H1 (cell line): ENCODE measurements at regions not wholly inside any gene's neighbourhood (a gene's known extent, or its start where the extent isn't known, plus 50 kb on each side); places are given as distances from the start of the nearest gene placed in this dataset.

Experiments
- CTCF ChIA-PET: fragments of 300-600 bp; sonication (Branson Sonifier 250); formaldehyde crosslinking; loops from one replicate; lab custom pipeline; 2021; ENCODE audit not compliant: partially characterized antibody; lab: Charles Lee
- POLR2A ChIA-PET: fragments of 300-600 bp; sonication (Branson Sonifier 250); formaldehyde crosslinking; loops from one replicate; lab custom pipeline; 2021; ENCODE audit warnings: inconsistent platforms; ENCODE audit not compliant: partially characterized antibody; lab: Charles Lee
- DNase-seq, 2 experiments: peaks; one replicate each; pipeline versions ENCODE4 v3.0.0 to v3.0.0-alpha.2; 2010 to 2022; ENCODE audit warnings: low spot score in 2 of 2, low read depth in 1 of 2, mixed read lengths in 1 of 2
- FAIRE-seq: peaks from 2 replicates; lab custom pipeline; 2011; peaks lifted over from hg19 to GRCh38; lab: Jason Lieb, UNC
- H2AFZ ChIP-seq: 2 replicates; pipeline ENCODE4 v1.8.1; 2012; ENCODE audit warnings: low read length, inconsistent platforms
- H2AK5ac ChIP-seq: 2 replicates; pipeline ENCODE4 v1.6.1; 2013; ENCODE audit warnings: low read depth, low read length
- H2BK120ac ChIP-seq: replicated peaks from 2 replicates; pipeline ENCODE3; 2013; ENCODE audit warnings: low read depth, low read length, inconsistent platforms
- H2BK12ac ChIP-seq: 2 replicates; pipeline ENCODE4 v1.6.1; 2013; ENCODE audit warnings: low read depth, low read length
- H2BK15ac ChIP-seq: 2 replicates; pipeline ENCODE4 v1.6.1; 2013; ENCODE audit warnings: low read length
- H2BK20ac ChIP-seq: 2 replicates; pipeline ENCODE4 v1.6.1; 2013; ENCODE audit warnings: low read length
- H2BK5ac ChIP-seq: 2 replicates; pipeline ENCODE4 v1.6.1; 2013; ENCODE audit warnings: low read depth, low read length
- H3K14ac ChIP-seq: 2 replicates; pipeline ENCODE4 v1.6.1; 2013; ENCODE audit warnings: inconsistent platforms; ENCODE audit not compliant: insufficient read length
- H3K18ac ChIP-seq: 2 replicates; pipeline ENCODE4 v1.6.1; 2013; ENCODE audit warnings: low read length; ENCODE audit errors: extremely low read depth
- H3K23ac ChIP-seq: 2 replicates; pipeline ENCODE4 v1.6.1; 2013; ENCODE audit warnings: inconsistent platforms; ENCODE audit not compliant: insufficient read length
- H3K23me2 ChIP-seq: 2 replicates; pipeline ENCODE4 v1.6.1; 2013; ENCODE audit warnings: low read depth, low read length
- H3K27ac ChIP-seq: 2 replicates; pipeline ENCODE4 v1.6.1; 2011; ENCODE audit warnings: low read depth, low read length, inconsistent platforms
- H3K27me3 ChIP-seq, 4 experiments: replicated peaks in 1 of 4; 1 replicate in 1 of 4; 2 replicates in 3 of 4; pipeline versions ENCODE4 v1.6.1 to v1.8.1; 2011 to 2013; ENCODE audit warnings: low read length in 3 of 4, mild to moderate bottlenecking in 3 of 4, inconsistent platforms in 2 of 4, mixed read lengths in 2 of 4, moderate library complexity in 1 of 4; ENCODE audit not compliant: control insufficient read depth in 3 of 4, insufficient read depth in 3 of 4; ENCODE audit errors: extremely low read depth in 1 of 4
- H3K36me3 ChIP-seq, 4 experiments: 2 replicates each; pipeline versions ENCODE4 v1.6.1 to v1.8.1; 2011 to 2013; ENCODE audit warnings: mild to moderate bottlenecking in 4 of 4, low read length in 3 of 4, moderate library complexity in 2 of 4, control low read depth in 1 of 4, inconsistent platforms in 1 of 4; ENCODE audit not compliant: insufficient read depth in 4 of 4, control insufficient read depth in 2 of 4
- H3K4ac ChIP-seq: replicated peaks from 2 replicates; pipeline ENCODE3; 2013; ENCODE audit warnings: low read length, low read depth, mixed read lengths, inconsistent platforms; ENCODE audit not compliant: insufficient read length
- H3K4me1 ChIP-seq, 4 experiments: replicated peaks in 1 of 4; 1 replicate in 1 of 4; 2 replicates in 3 of 4; pipeline versions ENCODE4 v1.6.1 to v1.8.1; 2011 to 2013; ENCODE audit warnings: low read length in 3 of 4, inconsistent platforms in 2 of 4, mixed read lengths in 1 of 4; ENCODE audit not compliant: insufficient read depth in 4 of 4, control insufficient read depth in 3 of 4
- H3K4me2 ChIP-seq, 2 experiments: 2 replicates each; pipeline versions ENCODE4 v1.6.1 to v1.8.1; 2011 to 2013; ENCODE audit warnings: low read depth in 2 of 2, low read length in 2 of 2, control low read depth in 1 of 2, inconsistent platforms in 1 of 2, mild to moderate bottlenecking in 1 of 2; ENCODE audit not compliant: insufficient read depth in 1 of 2
- H3K4me3 ChIP-seq, 4 experiments: fragments of 200-600, 300-600 bp in 1 of 4; sonication (generic), shearing (Covaris generic), sonication (Bioruptor Twin) in 1 of 4; 2 replicates each; pipeline versions ENCODE4 v1.5.1 to v1.8.1; 2011 to 2016; ENCODE audit warnings: low read length in 4 of 4, low read depth in 3 of 4, control low read depth in 2 of 4, inconsistent platforms in 2 of 4, mild to moderate bottlenecking in 2 of 4, mixed read lengths in 1 of 4, moderate library complexity in 1 of 4; ENCODE audit not compliant: insufficient read depth in 2 of 4; ENCODE audit errors: extremely low read depth in 1 of 4
- H3K56ac ChIP-seq: replicated peaks from 2 replicates; pipeline ENCODE3; 2013; ENCODE audit warnings: low read depth, mild to moderate bottlenecking, mixed read lengths, low read length, inconsistent platforms; ENCODE audit not compliant: insufficient read length
- H3K79me1 ChIP-seq: 2 replicates; pipeline ENCODE4 v1.6.1; 2013; ENCODE audit warnings: low read depth, low read length, control low read depth
- H3K79me2 ChIP-seq, 2 experiments: 2 replicates each; pipeline versions ENCODE4 v1.6.1 to v1.8.1; 2012 to 2013; ENCODE audit warnings: low read length in 2 of 2, mild to moderate bottlenecking in 2 of 2, inconsistent platforms in 1 of 2; ENCODE audit not compliant: insufficient read depth in 2 of 2, control insufficient read depth in 1 of 2
- H3K9ac ChIP-seq, 4 experiments: replicated peaks in 1 of 4; 1 replicate in 1 of 4; 2 replicates in 3 of 4; pipeline versions ENCODE4 v1.6.1 to v1.8.1; 2011 to 2013; ENCODE audit warnings: low read depth in 3 of 4, low read length in 3 of 4, control low read depth in 2 of 4, mild to moderate bottlenecking in 2 of 4, moderate library complexity in 2 of 4, inconsistent platforms in 1 of 4; ENCODE audit errors: extremely low read depth in 1 of 4
- H3K9me3 ChIP-seq, 2 experiments: 2 replicates each; pipeline versions ENCODE4 v1.6.1 to v1.8.1; 2012 to 2013; ENCODE audit warnings: mild to moderate bottlenecking in 2 of 2, moderate library complexity in 2 of 2, control low read depth in 1 of 2, inconsistent platforms in 1 of 2, low read depth in 1 of 2, low read length in 1 of 2, mixed read lengths in 1 of 2; ENCODE audit not compliant: insufficient read depth in 2 of 2
- H4K20me1 ChIP-seq, 2 experiments: replicated peaks in 1 of 2; 2 replicates each; pipeline versions ENCODE3 to v1.8.1; 2011 to 2013; ENCODE audit warnings: inconsistent platforms in 2 of 2, low read length in 2 of 2, mild to moderate bottlenecking in 1 of 2; ENCODE audit not compliant: insufficient read depth in 2 of 2, control insufficient read depth in 1 of 2
- H4K5ac ChIP-seq: 2 replicates; pipeline ENCODE4 v1.6.1; 2013; ENCODE audit warnings: low read length, low read depth, mixed read lengths, inconsistent platforms; ENCODE audit not compliant: insufficient read length
- H4K8ac ChIP-seq: 2 replicates; pipeline ENCODE4 v1.8.0; 2013; ENCODE audit warnings: mild to moderate bottlenecking, moderate library complexity, low read length, inconsistent platforms; ENCODE audit not compliant: insufficient read depth; ENCODE audit errors: extremely low read depth
- H4K91ac ChIP-seq: replicated peaks from 2 replicates; pipeline ENCODE3; 2013; ENCODE audit warnings: low read length, mixed read lengths, inconsistent platforms; ENCODE audit not compliant: insufficient read length
- ATF2 ChIP-seq: IDR thresholded peaks from 2 replicates; pipeline ENCODE4 v1.6.1; 2012; ENCODE audit warnings: low read length, inconsistent platforms
- CBX5 ChIP-seq: fragments of 300-800, 300-1000 bp; sonication (generic); IDR thresholded peaks from 2 replicates; pipeline ENCODE4 v1.7.1; 2016; ENCODE audit warnings: antibody characterized with exemption, low read length, low read depth
- CEBPB ChIP-seq: IDR thresholded peaks from 2 replicates; pipeline ENCODE4 v1.6.1; 2012; ENCODE audit warnings: low read depth, low read length
- CREB1 ChIP-seq: IDR thresholded peaks from 2 replicates; pipeline ENCODE4 v1.6.1; 2012; ENCODE audit warnings: inconsistent platforms
- CTCF ChIP-seq, 3 experiments: IDR thresholded peaks; 1 replicate in 2 of 3; 2 replicates in 1 of 3; pipeline versions ENCODE4 v1.5.1 to v1.6.1; 2011; ENCODE audit warnings: low read length in 3 of 3, mild to moderate bottlenecking in 3 of 3, inconsistent platforms in 2 of 3, low read depth in 1 of 3, moderate library complexity in 1 of 3; ENCODE audit not compliant: insufficient read depth in 1 of 3; ENCODE audit errors: control extremely low read depth in 1 of 3
- RBBP5 ChIP-seq: IDR thresholded peaks from 2 replicates; pipeline ENCODE4 v1.7.1; 2012; ENCODE audit warnings: low read depth, mild to moderate bottlenecking, inconsistent platforms, low read length, moderate library complexity, borderline replicate concordance
- SIN3A ChIP-seq, 2 experiments: IDR thresholded peaks in 1 of 2; conservative IDR thresholded peaks in 1 of 2; 2 replicates each; pipeline ENCODE4 v1.6.1; 2011 to 2012; ENCODE audit warnings: low read length in 2 of 2, improper control_type of control experiment in 1 of 2, low read depth in 1 of 2, mild to moderate bottlenecking in 1 of 2
- SP1 ChIP-seq: IDR thresholded peaks from 2 replicates; pipeline ENCODE4 v1.6.1; 2011; ENCODE audit warnings: low read depth, low read length
- SUZ12 ChIP-seq: fragments of 200-600 bp; sonication (generic); IDR thresholded peaks from 2 replicates; pipeline ENCODE4 v1.6.1; 2012; ENCODE audit warnings: mild to moderate bottlenecking, inconsistent platforms, low read length, moderate library complexity, mixed read lengths
- TCF12 ChIP-seq: IDR thresholded peaks from 2 replicates; pipeline ENCODE4 v1.6.1; 2011; ENCODE audit warnings: low read depth, mild to moderate bottlenecking, low read length
- WGBS, 2 experiments: shearing (Covaris generic) in 1 of 2; methylation state at CpG; one replicate each; pipeline versions ENCODE4 v1.1.6 to v1.1.7; 2013 to 2015; ENCODE audit warnings: low lambda C conversion rate in 2 of 2, mixed read lengths in 2 of 2, inconsistent platforms in 1 of 2, low coverage in 1 of 2, missing lambda C conversion rate in 1 of 2; ENCODE audit not compliant: insufficient replicate concordance in 2 of 2, insufficient coverage in 1 of 2, insufficient read length in 1 of 2; ENCODE audit errors: extremely low coverage in 1 of 2, missing lambda C conversion rate in 1 of 2; 5-methylcytosine and 5-hydroxymethylcytosine counted together

GRCh38 chr12:77402716-77403115 is 337.3 kb upstream of the E2F7 start:
- H3K27ac ChIP-seq: no peak overlapping the region
- no peaks in the 10 kb centered on the region for H3K27me3 ChIP-seq
- H3K56ac ChIP-seq: no peak overlapping the region
- no peak overlapping the region for H3K18ac ChIP-seq
- H3K4me3 ChIP-seq: no peak overlapping the region
- H4K20me1 ChIP-seq: no peaks in the 10 kb centered on the region
- H2BK5ac ChIP-seq: no peak overlapping the region
- no peak overlapping the region for H4K8ac ChIP-seq
- no peak overlapping the region for H3K4ac ChIP-seq
- H3K4me2 ChIP-seq: no peak overlapping the region
- 97% methylated on average over 1 of the region's 1 CpG; no CpG with 5 or more reads in 1 of the 2 experiments for WGBS, 2 experiments
- FAIRE-seq (no peak), DNase-seq (no peak)
- H4K5ac ChIP-seq: no peak overlapping the region
- no peak overlapping the region for H2BK20ac ChIP-seq
- no peak overlapping the region for H2BK120ac ChIP-seq
- H3K14ac ChIP-seq: no peak overlapping the region
- ChIA-PET POLR2A (no interaction called here), CTCF (interaction anchor here (0.8 kb wide), 1 partner anchor 200 kb away, joined by 3 read pairs; no protein-coding TSS in a partner anchor)
- H3K79me2 ChIP-seq: no peaks in the 10 kb centered on the region
- no peak overlapping the region for H4K91ac ChIP-seq
- no peaks in the 10 kb centered on the region for H3K4me1 ChIP-seq
- no peak overlapping the region for H2BK12ac ChIP-seq
- H3K36me3 ChIP-seq: no peaks in the 10 kb centered on the region
- H3K23me2 ChIP-seq: no peaks in the 10 kb centered on the region
- H2AK5ac ChIP-seq: no peak overlapping the region
- no peaks in the 10 kb centered on the region for H3K9me3 ChIP-seq
- no peak overlapping the region for H3K23ac ChIP-seq
- no peak overlapping the region for H3K9ac ChIP-seq
- H2BK15ac ChIP-seq: no peak overlapping the region
- no peak overlapping the region for H2AFZ ChIP-seq
- H3K79me1 ChIP-seq: no peaks in the 10 kb centered on the region
- TF ChIP-seq TCF12 (no peak), RBBP5 (no peak), SIN3A (conservative IDR thresholded peaks at IDR 0.05 in 1 of 2, IDR thresholded peaks at IDR 0.05 in 1 of 2; ENCODE audit: low read depth in 1 of 2, low read length in 2 of 2) (no peak), SUZ12 (no peak), CEBPB (no peak), CTCF (IDR thresholded peaks at IDR 0.05; ENCODE audit: control extremely low read depth in 1 of 3, insufficient read depth in 1 of 3, low read depth in 1 of 3, low read length in 3 of 3) (no peak), CREB1 (no peak), CBX5 (no peak), ATF2 (no peak), SP1 (no peak)
